DMS114 treated with DMSO at 0.1 percent for 48 hours (cell line): ENCODE measurements at regions not wholly inside any gene's neighbourhood (a gene's known extent, or its start where the extent isn't known, plus 50 kb on each side); places are given as distances from the start of the nearest gene placed in this dataset.

Experiments used
- DNase-seq: peaks from one replicate; lab custom pipeline; 2025; ENCODE audit not compliant: unreplicated experiment; lab: John Stamatoyannopoulos, UW

GRCh38 chr1:61523893-61524605 lies 200.9 kb downstream of the TM2D1 start:
- no peak for DNase-seq

GRCh38 chr1:61523229-61523628 lies 201.7 kb downstream of the TM2D1 start:
- no peak for DNase-seq

GRCh38 chr1:61520401-61520800 lies 204.5 kb downstream of the TM2D1 start:
- no peak for DNase-seq

GRCh38 chr1:61519631-61520030 lies 205.3 kb downstream of the TM2D1 start:
- no peak for DNase-seq

GRCh38 chr1:61518670-61519400 lies 206.1 kb downstream of the TM2D1 start:
- no peak for DNase-seq

- DNase-seq: no peak
Observed at GRCh38 chr1:61517345-61517744, 207.6 kb downstream of the TM2D1 start.

GRCh38 chr1:61515096-61515495 lies 209.8 kb downstream of the TM2D1 start:
- no peak for DNase-seq
